WTC11 (cell line): ENCODE measurements at regions not wholly inside any gene's neighbourhood (a gene's known extent, or its start where the extent isn't known, plus 50 kb on each side); places are given as distances from the start of the nearest gene placed in this dataset.

ENCODE experiments used
- ATAC-seq: fragments of 200-7000 bp; cut with Tn5 transposase; 2 replicates; pipeline ENCODE4 v1.10.0; 2021; ENCODE audit warnings: mild to moderate bottlenecking, moderate library complexity
- CTCF ChIA-PET: fragments of 300-600 bp; sonication (Branson Sonifier 250); formaldehyde crosslinking; loops from one replicate; lab custom pipeline; 2021; ENCODE audit warnings: antibody characterized with exemption; lab: Charles Lee
- POLR2A ChIA-PET: fragments of 350-600 bp; sonication (Branson Sonifier 250); formaldehyde crosslinking; loops from one replicate; lab custom pipeline; 2021; ENCODE audit warnings: antibody characterized with exemption; lab: Charles Lee
- DNase-seq: peaks from one replicate; pipeline ENCODE4 v3.0.0; 2021; ENCODE audit warnings: low spot score
- H3K27ac Mint-ChIP-seq: 2 replicates; pipeline ENCODE4 v1.8.0; 2021; ENCODE audit warnings: mixed read lengths
- H3K27me3 Mint-ChIP-seq: 2 replicates; pipeline ENCODE4 v1.8.0; 2021; ENCODE audit warnings: low read depth, mild to moderate bottlenecking, moderate library complexity, mixed read lengths
- H3K36me3 Mint-ChIP-seq: 2 replicates; pipeline ENCODE4 v1.8.0; 2021; ENCODE audit warnings: mixed read lengths
- H3K4me1 Mint-ChIP-seq: 2 replicates; pipeline ENCODE4 v1.8.0; 2022; ENCODE audit warnings: mixed read lengths
- H3K4me3 Mint-ChIP-seq: 2 replicates; pipeline ENCODE4 v1.8.0; 2021; ENCODE audit warnings: mild to moderate bottlenecking, moderate library complexity, mixed read lengths
- H3K9me3 Mint-ChIP-seq: 2 replicates; pipeline ENCODE4 v1.8.0; 2021; ENCODE audit warnings: mixed read lengths
- E2F1 ChIP-seq: sonication (generic); formaldehyde crosslinking; IDR thresholded peaks from 2 replicates; pipeline ENCODE4 v1.8.0; 2022; ENCODE audit warnings: mild to moderate bottlenecking, missing genetic modification reagents
- ELF4 ChIP-seq: sonication (generic); formaldehyde crosslinking; IDR thresholded peaks from 2 replicates; pipeline ENCODE4 v1.8.1; 2022; ENCODE audit warnings: low read depth, mild to moderate bottlenecking, moderate library complexity, missing genetic modification reagents
- ETV6 ChIP-seq: sonication (generic); formaldehyde crosslinking; IDR thresholded peaks from 2 replicates; pipeline ENCODE4 v1.8.1; 2022; ENCODE audit warnings: mild to moderate bottlenecking, missing genetic modification reagents
- FOXK1 ChIP-seq: sonication (generic); formaldehyde crosslinking; IDR thresholded peaks from 2 replicates; pipeline ENCODE4 v1.8.0; 2022; ENCODE audit warnings: mild to moderate bottlenecking, moderate library complexity, missing genetic modification reagents
- HMGA2 ChIP-seq: fragments of 250-450 bp; sonication (Bioruptor Pico); IDR thresholded peaks from 2 replicates; pipeline ENCODE4 v1.4.0; 2021; ENCODE audit warnings: mild to moderate bottlenecking, moderate library complexity
- IRF2 ChIP-seq: sonication (generic); formaldehyde crosslinking; IDR thresholded peaks from 2 replicates; pipeline ENCODE4 v1.8.0; 2022; ENCODE audit warnings: low read depth, missing genetic modification reagents, borderline replicate concordance
- MXD4 ChIP-seq: fragments of 250-450 bp; sonication (Bioruptor Pico); IDR thresholded peaks from 2 replicates; pipeline ENCODE4 v1.8.0; 2021; ENCODE audit warnings: mild to moderate bottlenecking, moderate library complexity, borderline replicate concordance
- MYBL2 ChIP-seq: sonication (generic); formaldehyde crosslinking; IDR thresholded peaks from 2 replicates; pipeline ENCODE4 v1.8.1; 2023; ENCODE audit warnings: mild to moderate bottlenecking, moderate library complexity, missing genetic modification reagents
- NFE2L1 ChIP-seq: sonication (generic); formaldehyde crosslinking; IDR thresholded peaks from 2 replicates; pipeline ENCODE4 v1.8.1; 2023; ENCODE audit warnings: missing genetic modification reagents
- OVOL2 ChIP-seq: fragments of 250-450 bp; sonication (Bioruptor Pico); IDR thresholded peaks from 2 replicates; pipeline ENCODE4 v1.9.0; 2021; ENCODE audit warnings: mild to moderate bottlenecking, borderline replicate concordance
- RORB ChIP-seq: fragments of 250-450 bp; sonication (Bioruptor Pico); IDR thresholded peaks from 2 replicates; pipeline ENCODE4 v1.9.0; 2021; ENCODE audit warnings: mild to moderate bottlenecking
- ZNF263 ChIP-seq: sonication (generic); formaldehyde crosslinking; IDR thresholded peaks from 2 replicates; pipeline ENCODE4 v1.8.1; 2022; ENCODE audit warnings: low read depth, mild to moderate bottlenecking, moderate library complexity, missing genetic modification reagents
- ZNF416 ChIP-seq: fragments of 250-450 bp; sonication (Bioruptor Pico); IDR thresholded peaks from 2 replicates; pipeline ENCODE4 v1.9.0; 2021; ENCODE audit warnings: mild to moderate bottlenecking, inconsistent platforms
- ZNF532 ChIP-seq: fragments of 250-450 bp; sonication (Bioruptor Pico); IDR thresholded peaks from 2 replicates; pipeline ENCODE4 v1.9.0; 2021; ENCODE audit warnings: mild to moderate bottlenecking, borderline replicate concordance
- TF ChIP-seq, protein P1 (sequence below): sonication (generic); formaldehyde crosslinking; IDR thresholded peaks from 2 replicates; pipeline ENCODE4 v1.8.0; 2022; ENCODE audit warnings: mild to moderate bottlenecking, missing genetic modification reagents
- TF ChIP-seq, protein P2 (sequence below): fragments of 250-450 bp; sonication (Bioruptor Pico); IDR thresholded peaks from 2 replicates; pipeline ENCODE4 v2.1.2; 2022; ENCODE audit warnings: mild to moderate bottlenecking, moderate library complexity
- TF ChIP-seq, protein P3 (sequence below): sonication (generic); formaldehyde crosslinking; IDR thresholded peaks from 2 replicates; pipeline ENCODE4 v1.8.0; 2023; ENCODE audit warnings: missing genetic modification reagents, mild to moderate bottlenecking, borderline replicate concordance

DNA sequence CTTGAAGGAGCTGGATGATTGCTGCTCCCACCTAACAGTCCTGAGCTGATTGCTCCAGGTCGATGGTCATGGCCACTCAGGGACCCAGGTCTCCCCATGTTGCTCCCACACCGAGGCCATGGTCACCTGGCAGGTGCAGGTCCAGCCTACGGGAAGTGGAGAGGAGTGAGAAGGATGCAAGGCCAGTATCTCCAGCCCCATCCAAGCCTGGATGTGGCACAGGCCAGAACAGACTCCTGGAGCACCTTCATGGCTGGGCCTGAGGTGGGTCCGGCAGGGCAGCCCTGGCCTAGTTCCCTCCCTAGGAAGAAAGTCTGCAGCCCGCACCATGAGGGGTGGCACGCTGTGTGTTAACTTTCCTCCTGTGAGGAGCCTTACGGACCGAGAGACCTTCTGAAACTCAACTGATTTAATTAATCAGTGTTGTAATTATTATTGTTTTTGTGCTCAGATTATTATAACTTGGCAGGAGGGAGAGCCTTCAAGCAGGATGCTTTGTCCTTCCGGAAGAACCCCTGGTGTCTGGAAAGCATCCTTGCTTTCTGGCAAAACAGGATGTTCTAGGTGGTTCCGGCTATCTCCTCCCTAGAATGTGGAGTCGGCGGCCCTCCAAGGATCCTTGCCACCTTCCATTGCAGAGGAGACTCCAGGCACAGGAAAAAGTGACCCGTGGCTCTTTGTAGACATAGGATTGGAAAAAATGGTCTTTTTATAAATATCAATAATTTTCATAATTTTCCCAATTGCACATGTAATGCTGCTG is 92.3 kb upstream of the ADRA2C start:
- CTCF ChIA-PET: interaction anchor here (1.6 kb wide), 1 partner anchor 159 kb away, joined by 3 read pairs; no protein-coding TSS in a partner anchor
- no peak overlapping the region for H3K27ac Mint-ChIP-seq
- POLR2A ChIA-PET: no interaction called here
- TF ChIP-seq ZNF416 (CRISPR knock-in tag) (no peak), RORB (CRISPR knock-in tag) (no peak), HMGA2 (no peak), ZNF532 (no peak), ETV6 (no peak), ZNF263 (no peak), OVOL2 (CRISPR knock-in tag) (no peak), E2F1 (CRISPR knock-in tag) (no peak), ELF4 (CRISPR knock-in tag) (no peak), NFE2L1 (CRISPR knock-in tag) (no peak), MYBL2 (CRISPR knock-in tag) (no peak), MXD4 (CRISPR knock-in tag) (no peak), FOXK1 (CRISPR knock-in tag) (no peak), IRF2 (CRISPR knock-in tag) (no peak)
- TF ChIP-seq, protein P1, sequence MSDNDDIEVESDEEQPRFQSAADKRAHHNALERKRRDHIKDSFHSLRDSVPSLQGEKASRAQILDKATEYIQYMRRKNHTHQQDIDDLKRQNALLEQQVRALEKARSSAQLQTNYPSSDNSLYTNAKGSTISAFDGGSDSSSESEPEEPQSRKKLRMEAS: no peak
- TF ChIP-seq, protein P2, sequence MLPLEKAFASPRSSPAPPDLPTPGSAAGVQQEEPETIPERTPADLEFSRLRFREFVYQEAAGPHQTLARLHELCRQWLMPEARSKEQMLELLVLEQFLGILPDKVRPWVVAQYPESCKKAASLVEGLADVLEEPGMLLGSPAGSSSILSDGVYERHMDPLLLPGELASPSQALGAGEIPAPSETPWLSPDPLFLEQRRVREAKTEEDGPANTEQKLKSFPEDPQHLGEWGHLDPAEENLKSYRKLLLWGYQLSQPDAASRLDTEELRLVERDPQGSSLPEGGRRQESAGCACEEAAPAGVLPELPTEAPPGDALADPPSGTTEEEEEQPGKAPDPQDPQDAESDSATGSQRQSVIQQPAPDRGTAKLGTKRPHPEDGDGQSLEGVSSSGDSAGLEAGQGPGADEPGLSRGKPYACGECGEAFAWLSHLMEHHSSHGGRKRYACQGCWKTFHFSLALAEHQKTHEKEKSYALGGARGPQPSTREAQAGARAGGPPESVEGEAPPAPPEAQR: no peak
- TF ChIP-seq, protein P3, sequence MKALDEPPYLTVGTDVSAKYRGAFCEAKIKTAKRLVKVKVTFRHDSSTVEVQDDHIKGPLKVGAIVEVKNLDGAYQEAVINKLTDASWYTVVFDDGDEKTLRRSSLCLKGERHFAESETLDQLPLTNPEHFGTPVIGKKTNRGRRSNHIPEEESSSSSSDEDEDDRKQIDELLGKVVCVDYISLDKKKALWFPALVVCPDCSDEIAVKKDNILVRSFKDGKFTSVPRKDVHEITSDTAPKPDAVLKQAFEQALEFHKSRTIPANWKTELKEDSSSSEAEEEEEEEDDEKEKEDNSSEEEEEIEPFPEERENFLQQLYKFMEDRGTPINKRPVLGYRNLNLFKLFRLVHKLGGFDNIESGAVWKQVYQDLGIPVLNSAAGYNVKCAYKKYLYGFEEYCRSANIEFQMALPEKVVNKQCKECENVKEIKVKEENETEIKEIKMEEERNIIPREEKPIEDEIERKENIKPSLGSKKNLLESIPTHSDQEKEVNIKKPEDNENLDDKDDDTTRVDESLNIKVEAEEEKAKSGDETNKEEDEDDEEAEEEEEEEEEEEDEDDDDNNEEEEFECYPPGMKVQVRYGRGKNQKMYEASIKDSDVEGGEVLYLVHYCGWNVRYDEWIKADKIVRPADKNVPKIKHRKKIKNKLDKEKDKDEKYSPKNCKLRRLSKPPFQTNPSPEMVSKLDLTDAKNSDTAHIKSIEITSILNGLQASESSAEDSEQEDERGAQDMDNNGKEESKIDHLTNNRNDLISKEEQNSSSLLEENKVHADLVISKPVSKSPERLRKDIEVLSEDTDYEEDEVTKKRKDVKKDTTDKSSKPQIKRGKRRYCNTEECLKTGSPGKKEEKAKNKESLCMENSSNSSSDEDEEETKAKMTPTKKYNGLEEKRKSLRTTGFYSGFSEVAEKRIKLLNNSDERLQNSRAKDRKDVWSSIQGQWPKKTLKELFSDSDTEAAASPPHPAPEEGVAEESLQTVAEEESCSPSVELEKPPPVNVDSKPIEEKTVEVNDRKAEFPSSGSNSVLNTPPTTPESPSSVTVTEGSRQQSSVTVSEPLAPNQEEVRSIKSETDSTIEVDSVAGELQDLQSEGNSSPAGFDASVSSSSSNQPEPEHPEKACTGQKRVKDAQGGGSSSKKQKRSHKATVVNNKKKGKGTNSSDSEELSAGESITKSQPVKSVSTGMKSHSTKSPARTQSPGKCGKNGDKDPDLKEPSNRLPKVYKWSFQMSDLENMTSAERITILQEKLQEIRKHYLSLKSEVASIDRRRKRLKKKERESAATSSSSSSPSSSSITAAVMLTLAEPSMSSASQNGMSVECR (CRISPR knock-in tag): no peak
- TF ChIP-seq, all 79 proteins: peak for 0
- Mint-ChIP-seq H3K4me1 (peaks cover 7% of the 10 kb centered on the region), H3K4me3 (no peak overlapping the region), H3K27me3 (no peaks in the 10 kb centered on the region; the same call in 1 of the 2 replicates), H3K36me3 (no peaks in the 10 kb centered on the region), H3K9me3 (peaks cover 6% of the 10 kb centered on the region)
- ATAC-seq (no peak), DNase-seq (peak; percentile 3)
